Pancreas (tissue), 10 donors: ENCODE measurements at regions not wholly inside any gene's neighbourhood (a gene's known extent, or its start where the extent isn't known, plus 50 kb on each side); places are given as distances from the start of the nearest gene placed in this dataset.

ENCODE experiments used
- ATAC-seq, 4 donors: fragments of 200-7000 bp; cut with Tn5 transposase; one replicate each; pipeline versions ENCODE4 v1.8.0 to v1.9.1; 2020; ENCODE audit warnings: mild to moderate bottlenecking in 4 of 4, moderate library complexity in 4 of 4
- DNase-seq, 6 donors: peaks; one replicate each; pipeline ENCODE4 v3.0.0-alpha.2; 2020
- FAIRE-seq: peaks from 2 replicates; lab custom pipeline; 2012; peaks lifted over from hg19 to GRCh38; lab: Jason Lieb, UNC
- H3K27ac ChIP-seq, 4 donors: fragments of 200-600 bp; sonication (generic); 1 replicate in 3 of 4; 2 replicates in 1 of 4; pipeline versions ENCODE4 v1.5.0 to v1.8.0; 2020
- H3K27me3 ChIP-seq, 4 donors: fragments of 200-600 bp; one replicate each; pipeline ENCODE4 v1.8.0; 2021
- H3K36me3 ChIP-seq, 3 donors: fragments of 200-600 bp; sonication (generic) in 1 of 3; one replicate each; pipeline versions ENCODE4 v1.5.0 to v1.8.0; 2020 to 2021
- H3K4me1 ChIP-seq, 3 donors: fragments of 200-600 bp; one replicate each; pipeline ENCODE4 v1.8.0; 2021
- H3K4me3 ChIP-seq, 4 donors: fragments of 200-600 bp; sonication (generic) in 2 of 4; one replicate each; pipeline versions ENCODE4 v1.5.0 to v1.8.0; 2020 to 2021
- H3K9me3 ChIP-seq, 4 donors: fragments of 200-600 bp; one replicate each; pipeline ENCODE4 v1.8.0; 2021
- CTCF ChIP-seq, 4 donors: fragments of 200-600 bp; sonication (generic) in 3 of 4; IDR thresholded peaks; one replicate each; pipeline versions ENCODE4 v1.5.0 to v1.8.0; 2021; ENCODE audit warnings: antibody characterized with exemption in 4 of 4
- WGBS, 2 donors: extraction: QIAGEN DNeasy Blood & Tissue Kit; methylation state at CpG; one replicate each; pipeline ENCODE4 v1.1.7; 2013; 5-methylcytosine and 5-hydroxymethylcytosine counted together
- intact Hi-C, 3 donors: fragments of 100-400 bp; cut with DNase I; formaldehyde crosslinking; loops; one replicate each; pipeline versions ENCODE4 v1.11.1 to v1.14.2; 2022
- donor health status: healthy with polysubstance abuse.
- donor health status: DM: no; HTN: no; CAD: no; lungs with moderate emphysema.
- donor health status: DM: no; HTN: no; CAD: no.
- donor health status: control.
- donor health status: control.
- donor health status: Bipolar disorder and iron deficiency.
- donor health status: DM: yes; HTN: yes; CAD: no.
- donor health status: DM: no; HTN: no; CAD: no.
- donor health status: DM: no; HTN: no; CAD: no.
- donor health status: DM: yes; HTN: yes; CAD: no.

- 30 to 48% methylated on average over 1 of the region's 1 CpG for WGBS, 2 donors
- no peak for FAIRE-seq
Measured at GRCh38 chr4:181870326-181870725, 372.9 kb upstream of the TENM3 start.

GRCh38 chr4:181874602-181875001 is 368.6 kb upstream of the TENM3 start:
- no peak for DNase-seq
- TF ChIP-seq CTCF (IDR thresholded peaks at IDR 0.05) = no peak
- no peak for FAIRE-seq
- no peak for ATAC-seq
- WGBS, 2 donors = 48 to 56% methylated on average over 5 of the region's 5 CpGs
- Histone ChIP-seq H3K4me1 (no peaks in the 10 kb centered on the region), H3K9me3 (no peaks in the 10 kb centered on the region), H3K4me3 (no peak overlapping the region), H3K27me3 (no peaks in the 10 kb centered on the region), H3K36me3 (no peaks in the 10 kb centered on the region), H3K27ac (no peak overlapping the region)
- intact Hi-C loops = no loop called here

More at GRCh38 chr4:181870326-181870725, 372.9 kb upstream of the TENM3 start:
- no peak for TF ChIP-seq CTCF (IDR thresholded peaks at IDR 0.05)
- H3K27me3 ChIP-seq = no peaks in the 10 kb centered on the region
- H3K4me3 ChIP-seq = no peak overlapping the region
- no peak overlapping the region for H3K27ac ChIP-seq
- no peaks in the 10 kb centered on the region for H3K4me1 ChIP-seq
- no peak for ATAC-seq
- intact Hi-C loops = no loop called here
- DNase-seq = no peak
- H3K9me3 ChIP-seq = no peaks in the 10 kb centered on the region
- no peaks in the 10 kb centered on the region for H3K36me3 ChIP-seq

GRCh38 chr4:181877329-181877848 is 365.8 kb upstream of the TENM3 start:
- WGBS, 2 donors = 25 to 37% methylated on average over 1 of the region's 1 CpG
- FAIRE-seq = no peak
- H3K27me3 ChIP-seq = no peaks in the 10 kb centered on the region

GRCh38 chr4:181890031-181890430 is 353.2 kb upstream of the TENM3 start:
- no peak overlapping the region for H3K27ac ChIP-seq
- no peaks in the 10 kb centered on the region for H3K36me3 ChIP-seq
- no peaks in the 10 kb centered on the region for H3K4me1 ChIP-seq
- 32 to 45% methylated on average over 1 of the region's 1 CpG for WGBS, 2 donors
- no peaks in the 10 kb centered on the region for H3K27me3 ChIP-seq
- ATAC-seq = no peak
- TF ChIP-seq CTCF (IDR thresholded peaks at IDR 0.05) = no peak
- no peak overlapping the region for H3K4me3 ChIP-seq
- no peaks in the 10 kb centered on the region for H3K9me3 ChIP-seq
- intact Hi-C loops = no loop called here
- no peak for FAIRE-seq
- DNase-seq = no peak

More at GRCh38 chr4:181877329-181877848, 365.8 kb upstream of the TENM3 start:
- no peak for TF ChIP-seq CTCF (IDR thresholded peaks at IDR 0.05)
- DNase-seq = no peak
- Histone ChIP-seq H3K36me3 (no peaks in the 10 kb centered on the region), H3K4me1 (no peaks in the 10 kb centered on the region), H3K27ac (no peak overlapping the region), H3K4me3 (no peak overlapping the region), H3K9me3 (no peaks in the 10 kb centered on the region)
- peak in 1 of 4 donors; percentile 17 for ATAC-seq
- intact Hi-C loops = no loop called here

- Histone ChIP-seq H3K27ac (no peak overlapping the region), H3K36me3 (no peaks in the 10 kb centered on the region), H3K4me1 (no peaks in the 10 kb centered on the region), H3K9me3 (no peaks in the 10 kb centered on the region), H3K4me3 (no peak overlapping the region), H3K27me3 (no peaks in the 10 kb centered on the region)
- ATAC-seq (no peak), FAIRE-seq (no peak), DNase-seq (no peak)
- no peak for TF ChIP-seq CTCF (IDR thresholded peaks at IDR 0.05)
- WGBS, 2 donors = 29 to 44% methylated on average over 2 of the region's 2 CpGs
- intact Hi-C loops = no loop called here
Measured at GRCh38 chr4:181890911-181891310, 352.3 kb upstream of the TENM3 start.
